HG03095 (cell line): ENCODE measurements at regions not wholly inside any gene's neighbourhood (a gene's known extent, or its start where the extent isn't known, plus 50 kb on each side); places are given as distances from the start of the nearest gene placed in this dataset.
"Not testable (repeated sequence)": the region's sequence is repeated elsewhere in the genome, so short reads cannot be mapped to it uniquely, and the experiment has no call there.

Experiments used
- ATAC-seq: cut with Tn5 transposase; IDR thresholded peaks from one replicate; pipeline ENCODE4 v1.9.1; 2021; ENCODE audit warnings: moderate library complexity; ENCODE audit not compliant: unreplicated experiment

DNA sequence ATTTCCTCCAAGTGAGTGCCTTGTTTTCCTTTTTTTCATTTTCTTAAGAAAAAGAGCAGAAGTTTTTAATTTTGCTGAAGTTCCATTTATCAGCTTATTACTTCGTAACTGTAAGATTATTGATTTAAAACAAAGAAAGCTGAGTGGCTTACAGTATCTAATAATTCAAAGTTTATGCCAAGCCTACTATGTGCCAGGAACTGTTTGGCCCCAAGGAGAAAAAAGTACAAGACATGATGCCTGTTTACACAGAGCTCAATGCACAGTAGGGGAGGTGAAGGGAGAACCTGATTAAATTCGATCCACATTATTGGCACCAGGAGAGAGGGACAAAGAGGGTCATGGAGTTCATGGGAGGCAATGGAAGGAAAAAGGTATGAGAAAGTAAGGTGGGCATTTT is 419.3 kb upstream of the ZMIZ1 start:
- ATAC-seq, result no peak

DNA sequence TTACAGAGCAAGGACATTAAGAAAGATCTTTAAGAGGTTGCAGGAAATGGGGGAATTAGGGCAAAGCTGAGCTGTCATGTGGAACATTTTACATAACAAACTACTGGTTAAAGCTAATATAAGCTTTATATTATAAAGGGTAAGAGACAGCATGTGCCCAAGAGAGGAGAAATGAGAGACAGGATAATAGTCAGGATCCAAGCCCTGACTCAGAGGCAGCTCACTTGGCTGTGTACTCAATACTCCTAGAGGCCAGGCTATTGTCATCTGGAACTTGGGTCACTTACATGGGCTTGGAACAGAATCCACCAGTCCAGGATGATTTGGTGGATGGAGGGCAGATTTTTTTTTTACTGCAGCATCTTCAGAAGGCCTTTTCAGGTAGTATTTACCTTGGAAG is 418.6 kb upstream of the ZMIZ1 start:
- ATAC-seq, result no peak

DNA sequence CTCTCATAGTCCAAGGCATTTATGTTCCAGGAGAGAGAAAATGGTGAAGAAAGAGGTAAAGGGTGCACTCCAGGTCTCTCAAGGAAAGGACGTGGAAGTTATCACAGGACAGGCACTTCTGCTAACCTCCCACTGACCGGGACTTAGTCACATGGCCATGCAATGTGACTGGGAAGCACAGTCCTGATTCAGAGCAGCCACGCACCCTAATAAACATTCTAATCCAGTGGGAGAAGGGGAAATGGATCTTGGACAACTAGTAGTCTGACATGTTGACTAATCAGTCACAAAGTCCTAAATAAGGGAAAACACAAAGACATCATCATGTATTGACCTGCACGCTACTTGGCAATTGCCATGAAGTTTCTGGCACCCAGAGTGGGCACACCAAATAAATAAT is 417.5 kb upstream of the ZMIZ1 start:
- ATAC-seq, result no peak

DNA sequence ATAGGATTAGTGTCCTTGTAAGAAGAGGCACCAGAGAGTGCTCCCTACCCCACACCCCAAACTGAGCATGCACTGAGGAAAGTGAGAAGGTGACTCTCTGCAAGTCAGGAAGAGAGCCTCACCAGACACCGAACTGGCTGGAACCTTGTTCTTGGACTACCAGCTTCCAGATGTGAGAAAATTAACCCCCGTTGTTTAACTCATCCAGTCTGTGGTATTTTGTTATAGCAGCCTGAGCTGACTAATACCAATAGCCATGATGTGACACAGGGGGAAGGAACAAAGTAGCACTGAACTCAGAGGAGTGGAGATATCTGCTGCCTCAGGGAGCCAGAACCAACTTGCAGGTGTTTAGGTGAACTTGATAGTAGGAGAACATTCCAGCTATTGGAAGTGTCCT is 415.2 kb upstream of the ZMIZ1 start:
- no peak for ATAC-seq

DNA sequence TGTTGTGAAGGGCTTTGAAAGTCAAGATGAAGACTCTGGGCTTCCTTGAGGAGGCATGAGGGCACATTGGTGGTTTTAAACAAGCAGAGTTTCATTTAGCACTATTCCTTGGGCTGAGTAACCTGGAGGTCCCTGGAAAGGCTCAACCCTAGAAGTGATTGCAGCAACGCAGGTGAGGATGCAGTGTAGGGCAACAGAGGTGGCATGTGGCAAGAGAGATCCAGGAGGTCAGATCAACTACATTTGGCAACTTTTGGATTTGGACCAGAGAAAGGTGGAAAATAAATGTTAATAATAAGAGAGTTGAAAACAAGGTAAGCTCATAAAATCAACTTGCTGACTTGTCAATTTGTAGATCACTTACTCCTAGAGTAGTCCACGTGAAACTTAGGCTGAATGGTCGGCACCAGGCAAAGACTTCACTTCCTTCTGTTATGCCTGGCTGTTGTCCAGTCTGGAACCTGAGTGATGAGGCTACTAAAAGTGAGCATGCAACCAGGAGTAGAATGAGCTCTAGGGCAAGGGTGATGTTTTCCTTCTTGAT is 414.6 kb upstream of the ZMIZ1 start:
- ATAC-seq, result no peak

DNA sequence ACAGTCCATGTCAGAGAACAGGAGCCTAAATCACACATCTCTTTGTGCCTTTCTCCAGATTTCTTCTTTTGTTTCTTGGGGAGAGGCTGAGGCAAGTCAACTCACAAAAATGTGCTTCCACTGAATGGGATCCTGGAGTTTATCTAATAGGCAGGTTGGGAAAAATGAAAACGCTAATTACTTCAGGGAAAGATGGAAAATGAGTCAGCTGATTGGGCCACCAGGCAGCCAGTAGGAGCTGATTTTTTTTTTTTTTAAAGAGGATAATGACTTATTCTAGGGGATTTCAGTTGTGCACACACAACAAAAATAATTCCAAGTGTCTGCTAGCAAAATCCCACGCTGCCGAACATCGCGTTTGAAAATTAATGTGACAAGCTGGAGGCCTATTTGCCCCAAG is 412.8 kb upstream of the ZMIZ1 start:
- ATAC-seq, result no peak

DNA sequence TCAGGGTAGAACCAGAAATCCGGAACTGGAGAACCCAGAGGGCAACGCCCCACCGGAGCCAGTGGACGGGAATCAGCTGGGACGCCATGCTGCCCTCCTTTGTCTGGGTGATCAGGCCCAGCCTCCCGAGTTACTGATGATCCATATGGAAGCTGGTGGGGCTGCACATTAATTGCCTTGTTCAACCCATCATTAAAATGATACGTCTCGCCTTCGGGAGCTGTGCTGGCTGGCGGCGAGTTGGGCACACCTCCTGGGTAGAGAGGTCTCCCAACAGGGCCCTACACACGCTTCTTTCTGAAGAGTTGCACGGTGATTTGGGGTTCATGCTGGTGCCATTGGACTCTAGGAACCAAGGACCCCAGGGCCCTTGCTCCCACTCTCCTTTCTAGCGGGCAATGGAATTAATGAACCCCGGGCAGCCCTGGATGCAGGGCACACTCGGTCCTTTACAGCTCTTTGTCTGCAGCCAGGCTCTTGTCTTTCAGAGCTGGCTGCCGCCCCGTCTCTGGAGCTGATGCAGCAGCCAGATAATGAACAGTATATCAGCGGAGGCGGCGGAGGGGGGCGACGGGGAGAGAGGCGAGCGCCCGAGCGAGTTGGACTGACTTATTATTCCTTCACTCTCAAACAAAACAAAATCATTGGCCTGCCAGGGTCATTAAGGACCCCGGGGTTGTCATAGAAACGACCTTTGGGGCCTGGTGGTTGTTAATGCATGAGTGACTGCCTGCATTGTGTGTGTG is 412.2 kb upstream of the ZMIZ1 start:
- no peak for ATAC-seq

DNA sequence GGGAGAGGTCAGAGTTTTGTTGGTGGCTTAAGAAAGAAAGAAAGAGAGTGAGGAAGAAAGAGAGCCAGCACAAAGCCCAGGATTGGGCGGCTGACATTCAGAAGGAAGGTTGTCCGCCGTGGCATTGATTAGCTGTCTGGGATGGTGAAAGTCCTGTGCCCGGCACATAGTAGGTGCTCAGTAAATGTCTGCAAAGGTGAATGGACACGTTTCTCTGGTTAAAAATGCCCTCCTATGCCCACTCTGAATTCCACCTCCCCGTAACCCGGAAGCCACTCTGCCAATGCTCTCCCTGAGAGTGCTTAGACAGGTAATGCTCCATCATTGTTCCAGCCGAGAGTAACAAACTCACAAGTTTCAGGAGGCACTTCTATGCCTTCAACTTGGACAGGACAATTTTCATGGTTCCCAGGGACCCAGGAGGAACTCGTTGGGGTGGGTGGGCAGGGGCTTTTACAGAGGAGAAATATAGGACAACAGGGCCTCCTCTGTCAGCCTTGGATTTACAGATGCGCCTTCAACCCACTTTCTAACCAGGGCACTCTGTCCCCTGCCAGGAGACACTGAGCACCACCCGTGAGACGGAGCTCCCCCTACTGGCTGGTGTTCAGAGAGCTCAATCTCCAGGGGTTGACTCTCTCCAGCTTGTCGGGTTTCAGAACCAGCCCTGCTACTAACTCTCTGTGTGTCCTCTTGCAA is 411.5 kb upstream of the ZMIZ1 start:
- ATAC-seq, result peak; percentile 66

DNA sequence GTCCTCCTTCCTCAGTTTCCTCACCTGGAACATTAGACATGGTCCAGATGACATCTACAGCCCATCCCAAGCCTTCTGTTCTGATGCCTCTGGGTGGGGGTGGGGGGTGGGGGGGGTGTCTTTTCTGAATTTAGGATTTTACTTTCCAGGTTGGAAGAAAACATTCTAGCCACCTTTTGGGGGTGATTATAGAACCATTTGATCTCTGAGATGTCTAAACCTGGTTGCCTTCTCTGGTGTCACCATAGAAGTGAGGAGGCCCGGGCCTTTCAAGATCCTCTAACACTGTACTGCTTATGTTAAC is 411.0 kb upstream of the ZMIZ1 start:
- no peak for ATAC-seq

DNA sequence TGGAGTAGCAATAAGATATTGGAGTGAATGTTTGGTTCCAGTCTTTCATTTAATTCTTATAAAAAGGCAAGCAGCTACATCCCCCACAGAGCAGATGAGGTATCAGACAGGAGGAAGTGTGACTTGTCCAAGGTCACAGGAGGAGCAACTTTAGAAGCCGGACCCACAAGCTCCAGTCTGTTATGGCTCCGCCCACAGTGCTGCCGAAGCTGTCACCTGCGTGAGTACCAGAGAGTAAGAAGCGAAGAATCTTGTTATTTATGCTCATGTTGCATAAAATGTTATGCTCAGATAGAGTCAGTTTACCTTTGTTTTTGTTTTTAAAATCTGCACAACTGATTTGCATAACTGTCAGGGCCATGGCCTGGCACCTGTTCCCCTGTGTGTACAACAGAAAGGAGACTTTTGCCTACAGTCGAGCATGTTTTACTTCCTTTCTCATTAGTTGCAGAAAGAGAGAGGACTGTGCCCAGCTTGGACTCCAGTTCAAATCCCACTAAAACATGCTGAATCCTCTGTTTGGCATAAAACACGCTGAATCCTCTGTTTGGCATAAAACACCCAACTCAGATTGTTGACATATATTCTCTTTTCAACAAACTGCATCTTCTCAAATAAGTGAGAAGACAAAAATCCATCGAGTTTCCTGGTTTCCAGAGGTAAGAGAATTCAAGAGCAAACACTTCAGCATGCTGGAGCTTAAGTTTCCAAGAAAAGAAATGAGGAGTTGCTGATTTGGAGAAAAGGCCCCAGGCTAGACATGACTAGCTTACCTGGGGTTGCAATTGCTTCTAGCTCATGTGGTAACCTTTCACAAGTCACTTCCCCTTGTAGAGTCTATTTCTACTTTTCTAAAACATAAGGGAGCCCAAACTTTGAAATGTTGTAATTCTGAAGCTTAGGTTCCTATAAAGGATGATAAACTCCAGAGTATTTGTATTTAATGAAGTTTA is 409.8 kb upstream of the ZMIZ1 start:
- peak; percentile 68 for ATAC-seq

DNA sequence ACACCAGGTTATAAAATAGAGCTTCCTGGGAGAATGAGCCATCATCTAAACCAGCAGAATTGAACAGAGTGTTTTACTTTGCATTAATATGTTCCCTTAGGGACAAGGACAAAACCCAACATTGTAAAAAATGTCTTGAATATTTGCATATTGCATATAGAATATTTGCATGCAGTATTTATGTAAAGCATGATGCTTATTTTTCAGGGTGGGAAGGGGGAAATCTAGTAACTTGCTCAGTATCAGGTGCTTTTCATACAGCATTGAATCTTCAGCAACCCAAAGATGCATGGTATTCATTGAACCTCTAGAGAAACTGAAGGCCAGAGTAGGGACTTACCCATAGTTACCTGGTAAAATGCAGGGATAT is 409.2 kb upstream of the ZMIZ1 start:
- ATAC-seq, result no peak

DNA sequence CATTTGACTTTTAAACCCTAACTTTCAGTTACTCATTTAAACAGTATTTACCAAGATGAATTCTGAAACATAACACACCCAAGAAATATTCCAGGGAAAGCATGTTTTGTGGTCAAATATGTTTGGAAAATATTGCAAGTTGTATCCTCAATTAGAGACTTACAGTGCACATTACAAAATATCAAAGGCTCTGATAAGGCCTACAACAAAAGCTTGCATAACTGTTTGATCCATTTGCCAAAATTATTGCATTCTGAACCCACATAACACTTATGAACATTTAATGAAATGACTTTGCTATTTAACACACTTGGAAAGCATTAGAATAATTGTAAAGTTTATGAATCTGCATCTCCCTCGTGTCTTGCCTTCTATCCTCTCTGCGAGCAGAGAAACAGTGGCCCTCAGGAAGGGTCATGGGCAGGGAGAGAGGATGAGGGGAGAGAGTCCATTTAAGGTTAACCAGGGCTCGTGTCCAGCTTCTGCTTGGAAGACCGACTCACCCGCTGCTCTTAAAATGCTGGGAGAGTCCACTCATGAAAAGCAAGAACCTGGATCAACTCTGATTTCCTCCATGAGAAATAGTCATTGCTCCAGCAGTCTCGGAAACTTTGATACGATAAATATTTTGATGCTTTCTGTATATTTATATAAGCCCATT is 408.2 kb upstream of the ZMIZ1 start:
- no peak for ATAC-seq

DNA sequence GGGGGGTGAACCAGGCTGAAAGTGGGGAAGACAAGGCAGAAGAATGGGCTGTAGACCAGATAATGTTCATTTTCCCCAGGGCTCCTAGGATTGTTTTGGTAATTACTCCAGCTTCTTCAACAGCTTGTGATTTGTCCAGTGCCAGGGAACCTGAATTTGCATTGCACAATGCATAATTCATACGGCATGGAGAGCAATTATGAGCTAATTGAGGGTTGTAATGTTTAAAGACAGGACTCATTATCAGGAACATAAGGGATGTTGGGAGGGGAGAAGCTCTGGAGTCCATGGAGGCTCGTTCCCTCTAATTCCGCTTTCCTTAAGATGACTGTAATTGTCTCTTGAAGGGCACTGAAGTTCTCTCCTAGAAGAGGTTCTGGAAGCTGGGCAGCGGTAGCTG is 405.0 kb upstream of the ZMIZ1 start:
- no peak for ATAC-seq

DNA sequence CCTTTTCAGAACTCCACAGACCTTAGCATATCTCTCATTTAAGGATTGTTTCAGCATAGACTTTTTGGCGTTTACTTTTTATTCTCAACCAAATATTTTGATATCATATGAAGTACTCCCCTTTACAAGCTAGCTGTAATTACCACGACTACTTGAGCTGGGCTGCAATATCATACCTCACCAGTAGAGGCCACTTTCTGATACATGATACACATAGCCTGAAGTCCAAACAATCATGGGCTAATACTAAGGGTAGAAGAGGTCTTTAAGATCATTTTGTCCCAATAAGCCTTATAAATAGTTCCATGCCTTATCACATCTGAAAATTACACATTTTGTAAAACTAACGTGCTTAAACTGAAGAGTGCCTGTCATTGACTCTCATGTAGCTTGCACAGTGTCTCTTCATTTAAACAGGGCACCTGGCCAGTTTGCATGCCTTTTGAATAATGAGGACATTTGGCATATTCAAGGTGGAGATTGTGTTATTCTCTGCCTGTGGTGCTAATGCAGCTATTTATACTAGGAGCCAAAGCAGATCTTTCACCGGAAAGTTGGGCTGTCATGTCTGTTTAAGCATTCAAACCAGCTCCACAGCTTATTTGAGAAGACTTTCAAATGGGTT is 403.7 kb upstream of the ZMIZ1 start:
- ATAC-seq, result no peak

DNA sequence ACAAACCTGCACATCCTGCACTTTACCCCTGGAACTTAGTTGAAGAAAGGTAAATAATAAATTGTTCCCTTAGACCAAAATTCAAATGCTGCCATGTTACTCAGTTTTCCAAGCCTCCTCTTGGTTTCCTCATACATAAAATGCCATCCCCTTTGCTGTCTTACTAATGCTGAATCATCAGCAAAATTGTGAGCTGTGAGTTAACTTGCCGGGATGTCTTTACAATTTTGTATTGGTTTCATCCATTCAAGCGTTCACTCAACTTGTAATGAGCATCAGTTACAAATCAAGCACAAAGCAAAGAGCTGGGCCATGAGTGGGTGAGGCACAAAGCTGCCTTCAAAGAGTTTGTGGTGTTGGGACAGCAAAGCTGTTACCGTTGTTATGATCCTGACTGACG is 395.8 kb upstream of the ZMIZ1 start:
- ATAC-seq, result no peak

DNA sequence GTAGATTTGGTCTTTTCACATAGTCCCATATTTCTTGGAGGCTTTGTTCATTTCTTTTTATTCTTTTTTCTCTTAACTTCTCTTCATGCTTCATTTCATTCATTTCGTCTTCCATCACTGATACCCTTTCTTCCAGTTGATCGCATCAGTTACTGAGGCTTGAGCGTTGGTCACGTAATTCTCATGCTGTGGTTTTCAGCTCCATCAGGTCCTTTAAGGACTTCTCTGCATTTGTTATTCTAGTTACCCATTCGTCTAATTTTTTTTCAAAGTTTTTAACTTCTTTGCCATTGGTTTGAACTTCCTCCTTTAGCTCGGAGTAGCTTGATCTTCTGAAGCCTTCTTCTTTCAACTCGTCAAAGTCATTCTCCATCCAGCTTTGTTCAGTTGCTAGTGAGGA is 387.6 kb upstream of the ZMIZ1 start:
- ATAC-seq, result not testable (repeated sequence)

DNA sequence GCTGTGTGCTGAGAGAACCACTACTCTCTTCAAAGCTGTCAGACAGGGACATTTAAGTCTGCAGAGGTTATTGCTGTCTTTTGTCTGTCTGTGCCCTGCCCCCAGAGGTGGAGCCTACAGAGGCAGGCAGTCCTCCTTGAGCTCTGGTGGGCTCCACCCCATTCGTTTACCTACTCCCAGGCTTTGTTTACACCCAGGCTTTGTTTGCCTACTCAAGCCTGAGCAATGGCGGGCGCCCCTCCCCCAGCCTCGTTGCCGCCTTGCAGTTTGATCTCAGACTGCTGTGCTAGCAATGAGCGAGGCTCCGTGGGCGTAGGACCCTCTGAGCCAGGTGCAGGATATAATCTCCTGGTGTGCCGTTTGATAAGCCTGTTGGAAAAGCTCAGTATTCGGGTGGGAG is 386.8 kb upstream of the ZMIZ1 start:
- ATAC-seq, result not testable (repeated sequence)

DNA sequence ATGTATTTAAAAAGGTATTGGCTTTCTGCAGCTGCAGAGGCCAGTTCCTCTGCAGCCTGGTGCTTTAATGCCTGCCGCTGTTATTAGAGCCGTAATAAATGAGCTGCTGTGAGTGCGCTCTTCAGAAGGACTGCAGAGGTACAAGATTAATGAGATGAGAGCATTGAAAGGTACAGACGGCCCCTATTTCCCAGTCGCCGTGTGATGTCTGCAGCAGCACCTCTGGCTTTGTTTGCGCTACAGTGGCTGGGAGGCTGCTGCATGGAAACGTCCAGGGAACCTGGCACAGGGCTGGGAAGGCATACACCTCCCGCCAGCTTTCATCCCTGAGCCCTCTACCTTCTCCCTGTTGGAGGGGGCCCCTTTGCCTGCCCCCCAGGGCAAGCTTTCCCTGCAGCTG is 383.8 kb upstream of the ZMIZ1 start:
- ATAC-seq, result no peak

DNA sequence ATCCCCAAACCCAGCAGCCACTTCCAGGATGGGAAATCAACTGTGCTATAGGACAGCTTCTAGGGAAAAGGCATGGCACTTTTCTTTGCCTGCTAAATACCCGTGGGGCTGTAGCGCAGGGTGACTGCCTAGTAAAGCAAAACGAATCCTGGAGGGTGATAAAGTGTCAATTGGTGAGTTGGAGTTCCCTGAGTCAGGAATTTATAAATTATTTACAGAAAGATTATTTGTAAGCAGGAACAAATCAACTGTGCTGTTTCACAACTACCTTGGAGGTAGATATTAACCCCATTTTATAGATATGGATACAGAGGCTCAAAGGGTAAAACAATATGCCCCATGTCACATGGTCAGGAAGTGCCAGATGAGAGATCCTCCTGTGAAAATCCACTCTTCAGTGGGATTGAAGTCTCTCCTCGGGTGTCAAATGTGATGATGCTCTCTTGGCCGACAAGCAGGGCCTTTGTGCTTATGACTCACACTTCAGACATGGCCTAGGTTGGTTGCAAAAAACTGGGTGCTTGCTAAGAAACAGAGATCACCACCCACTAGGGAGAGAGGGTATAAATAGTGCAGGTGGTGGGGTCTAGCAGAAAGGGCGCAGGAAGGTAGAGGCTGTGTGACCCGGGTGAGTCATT is 383.2 kb upstream of the ZMIZ1 start:
- no peak for ATAC-seq

DNA sequence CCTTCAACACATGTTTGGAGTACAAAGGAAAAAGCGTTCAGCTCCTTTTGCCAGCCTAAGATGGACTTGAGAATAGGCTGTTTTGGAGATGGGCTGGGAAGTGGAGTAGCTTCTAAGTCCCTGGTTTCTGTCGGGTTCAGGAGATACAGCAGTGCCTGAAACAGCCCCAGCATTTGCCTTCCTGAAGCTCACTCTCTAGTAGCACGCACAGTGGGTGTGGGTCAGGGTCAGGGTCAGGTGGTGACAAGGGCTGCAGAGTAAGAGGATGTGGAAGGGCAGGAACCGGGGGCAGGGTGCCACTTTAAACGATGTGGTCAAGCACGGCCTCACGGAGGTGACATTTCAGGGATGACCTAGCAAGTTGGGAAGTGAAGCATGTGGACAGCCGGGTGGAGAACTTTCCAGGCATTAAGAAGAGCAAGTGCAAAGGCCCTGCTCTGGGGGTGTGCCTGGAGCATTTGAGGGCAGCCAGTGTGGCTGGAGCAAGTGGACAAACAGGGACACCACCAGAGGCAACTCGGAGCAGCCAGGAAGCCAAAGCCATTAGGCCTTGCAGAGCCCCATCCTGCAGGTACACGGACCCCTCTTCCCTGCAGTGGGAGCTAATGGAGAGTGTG is 382.2 kb upstream of the ZMIZ1 start:
- no peak for ATAC-seq
